HG02642 (cell line): ENCODE measurements at regions not wholly inside any gene's neighbourhood (a gene's known extent, or its start where the extent isn't known, plus 50 kb on each side); places are given as distances from the start of the nearest gene placed in this dataset.
"Not testable (repeated sequence)": the region's sequence is repeated elsewhere in the genome, so short reads cannot be mapped to it uniquely, and the experiment has no call there.

Experiments
- ATAC-seq: cut with Tn5 transposase; IDR thresholded peaks from one replicate; pipeline ENCODE4 v1.9.1; 2021; ENCODE audit warnings: mild to moderate bottlenecking; ENCODE audit not compliant: unreplicated experiment, poor library complexity

DNA sequence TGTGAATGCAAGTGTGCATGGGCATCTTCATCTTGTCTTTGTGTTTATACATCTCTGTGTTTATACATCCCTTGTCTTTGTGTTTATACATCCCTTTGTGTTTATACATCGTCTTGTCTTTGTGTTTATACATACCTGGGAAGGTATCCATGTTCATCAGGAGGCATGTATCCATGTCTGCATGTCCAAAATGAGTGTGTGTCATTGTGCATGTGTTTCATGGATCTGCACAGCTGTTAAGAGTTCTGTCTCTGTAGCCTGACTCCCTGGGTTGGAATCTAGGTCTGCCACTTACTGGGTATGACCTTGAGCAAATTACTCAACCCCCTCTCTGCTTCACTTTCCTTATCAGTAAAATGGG lies 50.1 kb upstream of the SIRPA start:
- ATAC-seq = no peak

DNA sequence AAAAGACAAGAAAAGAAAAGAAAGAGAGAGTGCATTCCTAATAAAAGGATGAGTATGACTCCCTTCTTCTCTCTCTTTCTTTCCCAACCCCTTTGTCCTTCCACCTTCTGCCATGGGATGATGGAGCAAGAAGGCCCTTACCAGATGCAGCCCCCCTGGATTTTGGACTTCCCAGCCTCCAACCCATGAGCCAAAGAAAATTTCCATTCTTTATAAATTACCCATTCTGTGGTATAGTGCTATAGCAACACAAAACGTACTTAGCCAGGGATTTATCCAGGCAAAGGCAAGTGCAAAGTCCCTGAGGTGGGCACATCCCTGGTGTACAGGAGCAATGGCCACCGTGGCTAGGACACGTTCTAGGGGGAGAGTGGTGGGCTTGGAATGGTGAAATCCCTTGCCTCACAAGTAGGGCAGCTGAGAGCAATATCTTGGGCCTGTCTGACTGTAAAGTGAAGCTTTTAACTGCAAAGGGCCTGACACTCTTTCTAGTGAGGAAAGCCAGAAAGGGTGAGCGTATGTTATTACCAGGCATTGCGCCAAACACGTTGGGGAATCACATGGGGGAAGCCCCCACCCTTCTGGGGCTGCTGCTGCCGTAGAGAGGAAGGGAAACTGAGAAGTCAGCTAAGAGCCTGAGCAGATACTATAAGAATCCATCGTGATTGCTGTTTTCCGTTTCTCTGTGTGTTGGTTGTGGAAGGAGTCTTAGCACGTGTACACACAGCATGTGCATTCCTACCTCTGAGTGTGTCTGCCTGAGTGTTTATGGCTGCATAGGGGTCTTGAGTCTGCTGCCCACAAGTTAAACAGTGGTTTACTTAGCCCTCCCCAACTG lies 50.7 kb upstream of the SIRPA start:
- ATAC-seq = peak; percentile 93

DNA sequence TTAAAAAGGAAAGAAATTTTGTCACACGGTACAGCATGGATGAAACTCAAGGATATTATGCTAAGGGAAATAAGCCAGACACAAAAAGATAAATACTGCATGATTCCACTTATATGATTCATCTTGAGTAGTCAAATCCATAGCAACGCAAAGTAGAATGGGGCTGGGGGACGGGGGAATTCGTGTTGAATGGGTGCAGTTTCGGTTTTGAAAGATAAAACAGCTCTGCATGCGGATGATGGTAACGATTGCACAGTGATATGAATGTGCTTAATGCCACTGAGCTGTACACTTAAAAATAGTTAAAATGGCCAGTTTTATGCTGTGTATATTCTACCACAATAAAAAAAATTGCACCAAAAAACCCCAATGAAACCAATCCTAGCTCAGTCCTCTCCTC lies 52.9 kb upstream of the SIRPA start:
- no peak for ATAC-seq

DNA sequence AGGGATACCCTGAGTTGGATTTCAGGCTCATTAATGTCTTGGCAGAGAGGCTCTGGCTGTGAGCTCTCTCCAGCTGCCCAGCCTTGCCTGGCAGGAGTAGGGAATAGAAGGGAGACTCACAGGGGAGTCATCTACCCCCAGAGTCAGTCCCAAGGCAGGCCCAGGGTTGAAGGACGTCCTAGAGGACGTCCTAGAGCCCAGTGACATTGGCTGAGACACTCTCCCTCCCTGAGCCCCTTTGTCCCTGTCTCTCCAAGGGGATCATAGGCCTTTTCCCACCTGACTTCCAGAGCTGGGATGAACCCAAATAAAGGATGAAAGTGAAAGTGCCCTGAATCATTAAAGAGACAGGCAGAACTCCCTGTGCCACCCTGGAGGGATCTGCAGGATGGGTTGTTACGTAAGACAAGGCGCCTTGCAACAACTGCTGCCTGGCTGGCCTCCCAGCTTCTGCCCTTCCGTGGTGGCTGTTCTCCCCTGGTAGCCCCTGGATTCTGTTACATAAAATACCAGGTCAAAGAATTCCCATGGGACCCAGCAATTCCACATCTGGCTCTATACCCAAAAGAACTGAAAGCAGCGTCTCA lies 53.6 kb upstream of the SIRPA start:
- ATAC-seq = no peak

DNA sequence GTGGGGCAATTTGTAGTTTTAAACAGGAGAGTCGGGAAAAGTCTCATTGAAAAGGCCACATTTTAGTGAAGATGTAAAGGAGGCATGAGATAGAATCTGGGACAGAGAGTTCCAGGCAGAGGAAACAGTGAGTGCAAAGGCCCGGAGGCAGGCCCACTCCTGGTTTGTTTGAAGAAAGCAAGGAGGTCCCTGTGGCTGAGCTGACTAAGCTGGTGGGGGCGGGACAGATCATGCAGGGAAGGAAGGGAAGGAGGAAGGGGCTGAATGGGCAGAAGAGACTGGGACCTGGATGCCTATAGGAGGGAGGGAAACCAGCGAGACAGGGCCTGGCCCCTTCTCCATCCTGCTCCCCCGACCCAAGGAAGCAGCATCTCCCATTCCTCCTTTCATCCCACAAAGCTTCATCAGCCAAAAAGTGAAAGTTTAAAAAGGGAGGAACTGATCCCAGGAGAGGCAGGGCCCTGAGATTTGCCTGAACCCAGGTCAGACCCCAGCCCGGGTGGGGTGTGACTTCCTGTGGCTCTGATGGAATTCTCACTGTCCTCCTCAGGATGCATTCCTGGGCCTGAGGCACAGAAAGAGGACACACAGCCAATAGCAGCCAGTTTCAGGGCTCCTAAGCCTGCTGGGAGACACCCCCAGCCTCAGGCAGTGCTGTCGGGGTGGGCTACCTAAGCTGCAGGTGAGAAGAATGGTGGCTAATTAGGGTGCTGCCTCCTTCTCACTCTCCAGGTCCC lies 54.2 kb upstream of the SIRPA start:
- no peak for ATAC-seq

DNA sequence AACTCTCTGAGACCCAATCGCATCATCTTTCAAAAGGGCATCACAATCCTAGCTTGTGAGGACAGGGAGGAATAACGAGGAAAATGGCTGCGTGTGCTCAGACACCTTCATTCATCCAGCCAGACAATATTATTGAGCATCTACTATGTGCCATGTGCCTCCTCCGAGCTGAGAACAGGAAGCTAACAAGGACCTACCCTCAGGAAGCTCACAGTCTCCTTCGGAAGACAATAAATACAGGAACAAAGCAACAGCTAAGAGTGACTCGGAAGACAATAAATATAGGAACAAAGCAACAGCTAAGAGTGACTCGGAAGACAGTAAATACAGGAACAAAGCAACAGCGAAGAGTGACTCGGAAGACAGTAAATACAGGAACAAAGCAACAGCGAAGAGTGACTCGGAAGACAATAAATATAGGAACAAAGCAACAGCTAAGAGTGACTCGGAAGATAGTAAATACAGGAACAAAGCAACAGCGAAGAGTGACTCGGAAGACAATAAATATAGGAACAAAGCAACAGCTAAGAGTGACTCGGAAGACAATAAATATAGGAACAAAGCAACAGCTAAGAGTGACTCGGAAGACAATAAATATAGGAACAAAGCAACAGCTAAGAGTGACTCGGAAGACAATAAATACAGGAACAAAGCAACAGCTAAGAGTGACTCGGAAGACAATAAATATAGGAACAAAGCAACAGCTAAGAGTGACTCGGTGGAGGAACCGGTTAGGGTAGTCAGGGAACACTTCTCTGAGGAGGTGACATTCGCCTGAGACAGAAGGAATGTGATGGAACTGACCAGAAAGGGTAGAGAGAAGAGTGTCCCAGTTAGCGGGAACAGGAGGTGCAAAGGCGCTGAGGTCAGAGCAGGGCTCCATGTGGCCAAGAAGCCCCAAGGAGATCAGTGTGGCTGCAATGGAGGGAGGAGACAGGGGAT lies 55.6 kb upstream of the SIRPA start:
- not testable (repeated sequence) for ATAC-seq

DNA sequence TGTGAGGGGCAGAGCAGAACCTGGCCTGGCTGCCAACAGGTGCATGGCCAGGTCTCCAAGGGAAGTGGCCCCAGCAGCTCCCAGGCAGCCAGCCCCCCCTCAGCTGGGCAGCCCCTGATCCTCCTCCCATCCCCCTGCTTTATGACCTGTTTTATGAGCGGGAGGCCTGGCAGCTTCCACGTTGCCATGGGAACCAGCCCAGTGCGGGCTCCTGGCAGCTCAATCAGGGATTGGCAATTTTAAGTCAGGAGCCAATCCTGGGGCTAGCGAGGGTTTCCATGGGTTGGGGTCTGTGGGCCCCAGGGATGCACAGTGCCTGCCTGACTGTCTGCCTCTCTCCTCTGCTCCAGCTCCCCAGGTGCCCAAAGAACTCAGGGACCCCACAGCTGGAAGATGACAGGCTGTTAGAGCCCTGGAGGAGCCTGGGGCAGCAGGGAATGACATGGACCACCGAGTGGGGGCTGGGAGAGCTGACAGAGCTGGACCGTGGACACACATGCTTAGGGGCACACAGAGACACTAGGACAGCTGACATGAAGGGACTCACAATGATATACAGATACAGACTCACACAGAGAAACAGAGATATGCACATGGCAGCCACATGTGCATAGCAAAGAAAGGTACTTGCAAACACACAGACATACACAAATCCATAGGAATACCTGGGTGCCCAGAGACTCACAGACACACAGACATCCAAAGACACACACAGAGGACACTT lies 56.5 kb upstream of the SIRPA start:
- ATAC-seq = no peak

DNA sequence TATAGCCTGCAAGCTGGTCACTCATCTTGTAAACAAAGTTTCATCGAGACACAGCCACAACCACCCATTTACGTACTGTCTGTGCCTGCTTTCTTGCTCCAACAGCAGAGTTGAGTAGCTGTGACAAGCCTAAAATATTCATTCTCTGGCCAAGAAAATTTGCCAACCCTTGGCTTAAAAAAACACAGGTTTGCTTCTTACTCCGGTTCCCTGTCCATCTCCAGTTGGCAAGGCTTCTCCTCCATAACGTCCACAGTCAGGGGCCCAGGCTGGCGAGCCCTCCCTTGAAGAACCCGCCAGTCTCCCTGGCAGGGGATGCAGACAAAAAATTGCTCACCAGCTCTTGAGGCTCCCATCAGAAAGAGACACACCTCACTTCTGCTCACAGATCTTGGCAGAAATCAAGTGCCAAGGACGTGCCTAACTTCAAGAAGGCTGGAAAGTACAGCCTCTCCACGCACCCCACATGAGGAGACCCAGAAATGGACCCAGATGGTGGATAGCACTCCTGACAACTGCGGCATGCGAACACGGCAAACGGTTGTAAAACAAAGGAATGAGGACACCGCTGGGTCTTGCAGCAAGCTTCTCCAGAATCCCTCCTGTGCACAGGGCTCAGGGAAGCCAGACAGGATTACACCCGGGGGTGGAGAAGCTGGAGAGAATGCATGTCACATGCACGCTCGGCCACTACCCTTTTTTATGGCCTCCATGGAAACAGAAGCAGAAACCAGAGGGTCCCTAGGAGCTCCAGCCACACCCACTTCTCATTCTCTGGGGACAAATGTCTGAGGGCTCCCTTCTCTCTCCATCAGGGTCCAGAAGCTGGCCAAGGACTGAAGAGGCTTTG lies 59.8 kb upstream of the SIRPA start:
- no peak for ATAC-seq

DNA sequence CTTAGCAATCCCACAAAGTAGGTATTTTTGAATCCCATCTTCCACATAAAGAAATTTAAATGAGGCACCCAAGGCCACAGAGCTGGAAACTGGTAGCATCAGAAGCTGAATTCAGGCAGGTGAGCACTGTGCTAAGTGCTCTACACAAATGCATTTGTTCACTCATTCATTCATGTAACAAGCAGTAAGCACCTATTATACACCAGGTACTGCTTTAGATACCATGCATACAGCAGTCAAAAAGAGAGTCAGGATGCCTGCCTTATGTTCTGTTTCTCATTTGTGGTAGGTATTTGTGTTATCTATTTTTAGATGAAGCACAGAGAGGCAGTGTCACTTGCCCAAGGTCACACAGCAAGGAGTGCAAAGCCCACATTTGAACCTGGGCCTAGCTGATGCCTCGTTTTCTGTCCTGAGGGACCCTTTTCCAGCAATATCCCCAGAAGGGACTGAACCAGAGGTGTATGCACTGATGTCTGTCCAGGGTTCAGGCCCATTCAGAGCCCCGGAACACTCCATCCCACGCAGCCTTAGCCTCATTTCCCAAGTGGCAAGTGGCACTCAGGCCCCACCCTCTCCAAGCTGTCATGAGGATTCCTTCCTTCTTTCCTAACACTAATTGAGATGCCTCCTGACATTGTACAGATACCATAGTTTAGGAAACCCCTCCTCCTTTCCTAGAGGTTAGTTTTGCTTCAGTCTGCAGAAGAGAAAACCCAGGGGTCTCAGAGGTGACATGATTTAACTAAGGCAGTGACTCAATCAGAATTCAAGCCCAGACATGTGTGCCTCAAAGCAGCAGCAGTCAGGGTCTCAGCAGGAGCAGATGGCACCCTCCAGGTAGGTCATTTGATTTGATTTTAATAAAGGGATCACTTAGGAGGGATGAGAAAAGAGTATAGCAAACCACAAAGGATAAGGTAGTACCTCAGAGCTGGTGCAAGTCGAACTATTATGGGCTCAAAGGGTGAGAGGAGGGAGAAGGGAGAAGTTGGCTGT lies 61.2 kb upstream of the SIRPA start:
- ATAC-seq = no peak

DNA sequence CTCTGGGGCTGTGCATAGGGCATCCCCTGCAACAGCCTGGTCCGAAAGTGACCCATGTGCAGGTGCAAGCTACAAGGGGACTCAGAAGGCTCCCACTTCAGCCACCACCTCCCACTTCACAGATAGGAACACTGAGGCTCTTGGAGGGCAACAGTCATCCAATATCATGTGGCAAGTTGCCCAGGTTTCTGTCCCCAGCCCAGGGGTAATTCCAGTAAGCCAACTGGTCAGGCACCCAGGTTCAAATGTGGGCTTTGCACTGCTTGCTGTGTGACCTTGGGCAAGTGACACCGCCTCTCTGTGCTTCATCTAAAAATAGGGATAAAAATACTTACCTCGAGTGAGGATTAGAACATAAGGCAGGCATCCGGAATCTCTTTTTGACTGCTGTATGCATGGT lies 62.0 kb upstream of the SIRPA start:
- no peak for ATAC-seq

DNA sequence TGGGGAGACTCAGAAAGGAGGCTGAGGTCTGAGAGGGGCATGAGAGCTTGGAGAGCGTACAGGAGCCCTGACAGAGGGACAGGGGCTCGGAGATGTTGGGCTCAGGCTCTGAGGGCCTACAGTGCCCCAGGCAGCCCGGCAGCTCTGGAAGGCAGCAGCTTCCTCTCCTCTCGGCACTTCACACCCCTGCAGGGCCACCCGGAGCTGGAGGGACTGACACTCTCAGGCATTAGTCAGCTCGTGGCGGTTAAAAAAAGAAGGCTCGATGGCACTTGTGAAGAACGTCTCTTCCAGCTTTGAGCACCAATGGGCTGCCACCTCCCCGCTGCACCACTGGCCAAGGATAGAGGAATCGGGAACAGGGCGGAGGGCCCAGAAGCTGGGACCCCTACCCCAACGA lies 62.6 kb upstream of the SIRPA start:
- ATAC-seq = no peak

DNA sequence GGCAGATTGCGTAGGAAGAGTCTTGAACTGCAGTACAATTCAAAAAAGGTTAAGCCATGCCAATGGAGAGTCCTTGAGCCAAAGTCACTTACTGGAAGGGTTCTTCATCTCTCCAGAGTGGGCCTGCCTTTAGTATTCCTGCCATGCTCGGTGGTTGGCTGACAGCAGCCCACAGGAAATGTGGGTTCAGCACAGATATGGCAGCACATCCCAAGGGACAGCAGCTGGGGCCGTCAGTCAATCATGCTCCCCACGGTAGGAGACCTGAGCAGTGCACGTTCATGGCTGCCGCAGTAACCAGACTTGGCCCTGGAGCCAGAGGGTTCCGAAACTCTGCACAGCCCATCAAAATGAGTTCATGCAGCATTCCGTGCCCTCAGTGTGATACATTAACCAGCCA lies 63.6 kb upstream of the SIRPA start:
- no peak for ATAC-seq

DNA sequence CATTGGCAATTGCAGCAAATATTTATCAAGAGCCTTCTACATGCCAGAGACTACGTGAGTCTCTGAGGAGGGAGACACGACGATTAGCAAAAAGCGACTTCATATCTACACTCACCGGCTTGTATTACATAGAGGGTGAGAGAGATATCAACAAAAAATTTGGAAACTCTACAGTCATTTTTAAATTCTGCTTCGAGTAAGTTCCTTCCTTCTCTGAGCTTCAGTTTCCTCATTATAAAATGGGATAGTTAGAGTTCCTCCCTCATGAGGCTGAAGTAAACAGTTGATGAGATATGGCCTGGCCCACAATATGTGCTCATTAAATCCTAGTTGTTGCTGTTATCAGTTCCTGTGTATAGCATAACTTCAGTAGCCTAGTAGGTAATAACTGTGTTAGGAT lies 64.1 kb upstream of the SIRPA start:
- no peak for ATAC-seq

DNA sequence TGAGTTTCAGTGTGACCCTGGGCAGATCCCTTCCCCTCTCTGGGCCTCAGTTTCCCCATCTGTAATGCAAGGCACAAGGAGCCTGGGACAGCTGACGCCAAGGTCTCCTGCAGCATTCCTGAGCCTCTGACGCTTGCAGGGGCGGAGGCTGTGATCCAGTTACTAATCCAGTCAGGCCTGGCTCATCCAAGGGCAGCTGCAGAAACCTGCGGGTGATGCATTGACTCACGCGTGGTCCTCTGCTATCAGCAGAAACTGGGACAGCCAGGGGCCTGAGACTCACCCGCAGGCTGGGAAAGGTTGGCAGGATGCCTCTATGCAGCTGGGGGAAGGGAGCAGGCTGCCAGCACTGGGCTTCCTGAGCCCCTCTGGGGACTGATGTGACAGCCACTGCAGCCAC lies 65.0 kb upstream of the SIRPA start:
- ATAC-seq = no peak

DNA sequence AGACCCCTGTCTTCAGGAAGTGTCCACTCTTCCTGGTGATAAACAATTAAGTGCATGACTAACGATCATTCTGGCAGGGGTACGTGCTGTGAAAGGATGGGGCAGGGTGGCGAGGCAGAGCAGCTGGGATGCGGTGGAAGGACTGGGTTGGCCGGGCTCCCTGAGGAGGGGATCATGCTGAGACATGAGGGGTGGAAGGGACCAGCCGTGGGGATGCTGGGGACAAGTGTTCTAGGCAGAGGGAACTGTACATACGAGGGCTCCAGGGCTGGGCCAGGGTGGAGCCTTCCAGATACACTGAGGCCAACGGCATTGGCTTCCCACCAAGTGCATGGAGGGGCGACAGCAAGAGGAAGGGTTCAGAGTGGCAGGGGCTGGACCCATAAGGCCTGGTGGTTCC lies 65.7 kb upstream of the SIRPA start:
- no peak for ATAC-seq

DNA sequence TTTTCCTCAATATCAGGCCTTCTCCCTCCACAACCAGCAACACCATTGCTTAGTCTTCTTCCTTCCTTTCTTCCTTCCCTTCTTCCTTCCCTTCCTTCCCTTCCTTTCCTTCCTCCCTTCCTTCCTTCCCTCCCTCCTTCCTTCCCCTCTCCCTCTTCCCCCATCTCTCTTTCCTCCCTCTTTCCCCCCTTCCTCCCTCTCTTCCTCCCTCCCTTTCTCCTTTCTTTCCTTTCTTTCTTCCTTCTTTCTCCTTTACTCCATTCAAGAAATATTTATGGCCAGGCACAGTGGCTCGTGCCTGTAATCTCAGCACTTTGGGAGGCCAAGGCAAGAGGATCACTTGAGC lies 66.4 kb upstream of the SIRPA start:
- no peak for ATAC-seq

DNA sequence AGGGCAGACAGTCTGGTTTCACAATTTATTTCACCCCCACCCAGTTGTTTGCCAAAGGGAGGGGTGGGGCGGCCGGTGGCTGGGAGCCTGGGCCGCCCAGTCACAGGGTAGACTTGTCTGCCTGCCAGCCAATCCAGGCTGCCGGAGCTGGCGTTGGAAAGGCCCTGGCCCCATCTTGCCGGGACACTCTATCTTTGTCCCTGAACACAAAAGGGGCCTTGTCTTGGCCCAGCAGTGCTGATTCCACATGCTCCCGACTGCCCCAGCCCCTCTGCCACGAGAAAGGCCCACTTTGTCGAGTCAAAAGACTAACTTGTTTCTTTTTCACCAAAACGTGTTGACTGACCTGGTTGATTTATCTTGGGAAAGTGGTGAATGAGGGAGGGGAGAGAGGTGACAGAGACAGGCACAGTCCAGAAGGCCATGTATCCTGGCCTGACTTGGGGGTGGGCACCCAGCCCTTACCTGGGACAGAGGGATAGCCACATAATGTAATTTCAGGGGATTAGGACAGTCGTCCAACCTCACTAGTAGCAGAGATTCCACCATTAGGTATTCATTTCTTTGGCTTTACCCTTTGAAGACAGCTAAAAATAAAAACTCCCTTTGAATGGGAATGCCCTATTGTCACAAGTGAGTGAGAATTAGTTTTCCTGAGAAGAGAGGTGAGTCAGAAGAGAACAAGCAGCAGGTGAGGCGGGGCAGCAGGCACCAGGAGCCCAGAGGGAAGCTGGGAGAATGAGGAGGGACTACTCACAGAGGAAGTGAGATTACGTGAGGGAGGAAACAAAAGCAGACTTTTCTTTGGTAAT lies 67.0 kb upstream of the SIRPA start:
- no peak for ATAC-seq
